ENCODE measurements at regions not wholly inside any gene's neighbourhood (a gene's known extent, or its start where the extent isn't known, plus 50 kb on each side); places are given as distances from the start of the nearest gene placed in this dataset.

- DNase-seq (no peak), ATAC-seq (ENCODE audit: low read depth) (no peak)
- Mint-ChIP-seq H3K4me3 (no peak overlapping the region), H3K36me3 (ENCODE audit: low read depth) (no peaks in the 10 kb centered on the region), H3K4me1 (no peaks in the 10 kb centered on the region), H3K27me3 (no peaks in the 10 kb centered on the region), H3K27ac (no peak overlapping the region), H3K9me3 (no peaks in the 10 kb centered on the region)
- intact Hi-C loops (cut with micrococcal nuclease): no loop called here
- TF ChIP-seq CTCF (IDR thresholded peaks at IDR 0.05): no peak
- CTCF ChIA-PET: no interaction called here
- POLR2A ChIA-PET: no interaction called here
These were observed 271.9 kb upstream of the FMN2 start for GRCh38 chr1:239819756-239820250.

- Mint-ChIP-seq H3K27me3 (no peaks in the 10 kb centered on the region), H3K4me1 (no peaks in the 10 kb centered on the region), H3K9me3 (no peaks in the 10 kb centered on the region), H3K36me3 (ENCODE audit: low read depth) (no peaks in the 10 kb centered on the region), H3K27ac (no peak overlapping the region), H3K4me3 (no peak overlapping the region)
- no peak for TF ChIP-seq CTCF (IDR thresholded peaks at IDR 0.05)
- ATAC-seq (ENCODE audit: low read depth) (no peak), DNase-seq (no peak)
- intact Hi-C loops (cut with micrococcal nuclease): no loop called here
- ChIA-PET POLR2A (no interaction called here), CTCF (no interaction called here)
These were observed 267.8 kb upstream of the FMN2 start for GRCh38 chr1:239823852-239824251.

GRCh38 chr1:239826211-239826610 lies 265.5 kb upstream of the FMN2 start:
- Mint-ChIP-seq H3K4me3 (no peak overlapping the region), H3K36me3 (ENCODE audit: low read depth) (no peaks in the 10 kb centered on the region), H3K4me1 (no peaks in the 10 kb centered on the region), H3K9me3 (no peaks in the 10 kb centered on the region), H3K27me3 (no peaks in the 10 kb centered on the region), H3K27ac (no peak overlapping the region)
- TF ChIP-seq CTCF (IDR thresholded peaks at IDR 0.05): no peak
- ChIA-PET CTCF (no interaction called here), POLR2A (no interaction called here)
- DNase-seq (no peak), ATAC-seq (ENCODE audit: low read depth) (no peak)
- intact Hi-C loops (cut with micrococcal nuclease): no loop called here

GRCh38 chr1:239826736-239827135 lies 264.9 kb upstream of the FMN2 start:
- DNase-seq (no peak), ATAC-seq (ENCODE audit: low read depth) (no peak)
- Mint-ChIP-seq H3K27me3 (no peaks in the 10 kb centered on the region), H3K4me3 (no peak overlapping the region), H3K9me3 (no peaks in the 10 kb centered on the region), H3K27ac (no peak overlapping the region), H3K36me3 (ENCODE audit: low read depth) (no peaks in the 10 kb centered on the region), H3K4me1 (no peaks in the 10 kb centered on the region)
- TF ChIP-seq CTCF (IDR thresholded peaks at IDR 0.05): no peak
- POLR2A ChIA-PET: no interaction called here
- CTCF ChIA-PET: no interaction called here
- intact Hi-C loops (cut with micrococcal nuclease): no loop called here

DNA sequence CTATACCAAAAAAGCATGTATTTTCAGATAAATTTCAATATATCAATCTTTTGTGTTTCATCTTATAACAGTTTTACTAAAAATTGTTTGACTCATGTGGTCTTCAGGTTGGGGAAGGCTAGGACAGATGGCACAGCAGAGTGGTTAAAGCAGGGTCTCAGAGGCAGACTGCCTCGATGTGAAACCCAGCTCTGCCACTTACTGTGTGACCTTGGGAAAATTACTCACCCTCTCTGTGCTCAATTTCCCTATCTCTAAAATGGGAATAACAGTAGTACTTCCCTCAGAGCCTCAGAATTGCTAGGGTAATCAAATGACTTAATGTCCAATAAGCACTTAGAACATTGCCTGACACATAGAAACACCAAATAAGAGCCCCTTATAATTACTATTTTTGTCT lies 262.1 kb upstream of the FMN2 start:
- intact Hi-C loops (cut with micrococcal nuclease): no loop called here
- TF ChIP-seq CTCF (IDR thresholded peaks at IDR 0.05): no peak
- POLR2A ChIA-PET: no interaction called here
- ATAC-seq (ENCODE audit: low read depth) (no peak), DNase-seq (no peak)
- no peaks in the 10 kb centered on the region for H3K4me1 Mint-ChIP-seq
- H3K27ac Mint-ChIP-seq: no peak overlapping the region
- H3K9me3 Mint-ChIP-seq: no peaks in the 10 kb centered on the region
- no peaks in the 10 kb centered on the region for H3K27me3 Mint-ChIP-seq
- no peak overlapping the region for H3K4me3 Mint-ChIP-seq
- CTCF ChIA-PET: no interaction called here
- no peaks in the 10 kb centered on the region for H3K36me3 Mint-ChIP-seq (ENCODE audit: low read depth)

All from activated B cell treated with CpG ODN at 0.5 μM for 24 hours (primary cell).